ENCODE measurements at regions not wholly inside any gene's neighbourhood (a gene's known extent, or its start where the extent isn't known, plus 50 kb on each side); places are given as distances from the start of the nearest gene placed in this dataset.

GRCh38 chr3:188956839-188957489, 214.8 kb upstream of the TPRG1 start:
- H3K4me3 ChIP-seq (ENCODE audit: low read depth in 2 of 2, low read length in 2 of 2): no peak overlapping the region
- H3K27me3 ChIP-seq (ENCODE audit: control insufficient read depth, insufficient read depth, low read length): peaks cover 4% of the 10 kb centered on the region; the same call in 1 of the 2 replicates
- BruUV-seq (replicated peaks): no TSS peak
- ATAC-seq: no peak
- no peaks in the 10 kb centered on the region for H3K36me3 ChIP-seq (ENCODE audit: control insufficient read depth, insufficient read depth, low read length)
- ChIA-PET CTCF (interaction anchor here (1.4 to 7.0 kb wide), 2 partner anchors 191 to 1217 kb away, joined by 3 to 57 read pairs; no protein-coding TSS in a partner anchor), POLR2A (no interaction called here)
- TF ChIP-seq REST (IDR thresholded peaks at IDR 0.05; ENCODE audit: insufficient read depth in 1 of 2, low read depth in 2 of 2, low read length in 1 of 2) (no peak), TCF7L2 (IDR thresholded peaks at IDR 0.05; ENCODE audit: low read depth, low read length) (no peak), CTCF (IDR thresholded peaks at IDR 0.05) (peak; percentile 82), POLR2AphosphoS5 (IDR thresholded peaks at IDR 0.05; ENCODE audit: low read depth, low read length) (no peak), SIN3A (IDR thresholded peaks at IDR 0.05; ENCODE audit: borderline replicate concordance, insufficient read depth, low read depth, low read length) (no peak)
- no peak overlapping the region for H3K27ac ChIP-seq (ENCODE audit: low read length)
- H3K4me1 ChIP-seq (ENCODE audit: control insufficient read depth, insufficient read depth, low read length): no peaks in the 10 kb centered on the region
- no peaks in the 10 kb centered on the region for H3K9me3 ChIP-seq (ENCODE audit: control insufficient read depth, insufficient read depth, low read depth, low read length)
- in situ Hi-C loops (cut with HindIII; ENCODE audit: low pct_unique_long_range_greater_than_20kb, low sequenced_read_pairs) (loop anchor here (10.0 kb wide), 1 partner anchor 1212 kb away; the partner anchor contains the start of gene BCL6), intact Hi-C loops (cut with micrococcal nuclease; ENCODE audit: unreplicated experiment) (loop anchor here (5.0 to 10.0 kb wide), 3 partner anchors 190 to 682 kb away; no protein-coding TSS in a partner anchor)
- DNase-seq (ENCODE audit: low read depth, low spot score): peak; percentile 24

GRCh38 chr3:188959013-188959412, 212.8 kb upstream of the TPRG1 start:
- in situ Hi-C loops (cut with HindIII; ENCODE audit: low pct_unique_long_range_greater_than_20kb, low sequenced_read_pairs): loop anchor here (10.0 kb wide), 1 partner anchor 1214 kb away; the partner anchor contains the start of gene BCL6
- no TSS peak for BruUV-seq (replicated peaks)
- POLR2A ChIA-PET: no interaction called here
- H3K36me3 ChIP-seq (ENCODE audit: control insufficient read depth, insufficient read depth, low read length): no peaks in the 10 kb centered on the region
- ATAC-seq (no peak), DNase-seq (ENCODE audit: low read depth, low spot score) (no peak)
- H3K27ac ChIP-seq (ENCODE audit: low read length): no peak overlapping the region
- H3K27me3 ChIP-seq (ENCODE audit: control insufficient read depth, insufficient read depth, low read length): peaks cover 6% of the 10 kb centered on the region; the same call in 1 of the 2 replicates
- H3K4me3 ChIP-seq (ENCODE audit: low read depth in 2 of 2, low read length in 2 of 2): no peak overlapping the region
- TF ChIP-seq REST (IDR thresholded peaks at IDR 0.05; ENCODE audit: insufficient read depth in 1 of 2, low read depth in 2 of 2, low read length in 1 of 2): no peak
- no peak for TF ChIP-seq POLR2AphosphoS5 (IDR thresholded peaks at IDR 0.05; ENCODE audit: low read depth, low read length)
- no peak for TF ChIP-seq CTCF (IDR thresholded peaks at IDR 0.05)
- no peak for TF ChIP-seq TCF7L2 (IDR thresholded peaks at IDR 0.05; ENCODE audit: low read depth, low read length)
- TF ChIP-seq SIN3A (IDR thresholded peaks at IDR 0.05; ENCODE audit: borderline replicate concordance, insufficient read depth, low read depth, low read length): no peak
- H3K4me1 ChIP-seq (ENCODE audit: control insufficient read depth, insufficient read depth, low read length): no peaks in the 10 kb centered on the region
- CTCF ChIA-PET: no interaction called here
- intact Hi-C loops (cut with micrococcal nuclease; ENCODE audit: unreplicated experiment): loop anchor here (5.0 to 10.0 kb wide), 3 partner anchors 188 to 684 kb away; no protein-coding TSS in a partner anchor
- H3K9me3 ChIP-seq (ENCODE audit: control insufficient read depth, insufficient read depth, low read depth, low read length): no peaks in the 10 kb centered on the region
